GM21723 (cell line): ENCODE measurements at regions not wholly inside any gene's neighbourhood (a gene's known extent, or its start where the extent isn't known, plus 50 kb on each side); places are given as distances from the start of the nearest gene placed in this dataset.
"Not testable (repeated sequence)": the region's sequence is repeated elsewhere in the genome, so short reads cannot be mapped to it uniquely, and the experiment has no call there.

Experiments used
- ATAC-seq: cut with Tn5 transposase; IDR thresholded peaks from one replicate; pipeline ENCODE4 v1.9.1; 2021; ENCODE audit warnings: mild to moderate bottlenecking, moderate library complexity; ENCODE audit not compliant: unreplicated experiment

DNA sequence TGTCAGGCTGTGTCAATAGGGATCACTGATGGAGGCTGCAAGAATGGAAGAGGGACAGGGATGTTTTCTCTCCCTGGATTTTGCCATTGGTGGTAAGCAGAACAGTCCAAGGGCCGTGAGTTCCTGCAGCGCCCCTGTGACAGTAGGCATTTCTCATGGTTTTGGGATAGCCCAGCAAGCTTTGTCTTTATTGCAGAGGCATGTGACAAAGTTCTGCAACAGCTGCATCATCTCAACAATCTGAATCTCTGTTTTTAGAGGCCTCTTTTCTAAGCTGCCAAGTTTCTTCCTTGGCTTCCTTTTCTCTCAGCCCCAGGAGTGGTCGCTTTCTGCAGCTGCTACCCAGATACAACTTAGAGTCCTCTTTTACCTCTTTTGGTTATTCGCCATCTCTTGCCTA is 95.7 kb upstream of the TSHZ3 start:
- no peak for ATAC-seq

DNA sequence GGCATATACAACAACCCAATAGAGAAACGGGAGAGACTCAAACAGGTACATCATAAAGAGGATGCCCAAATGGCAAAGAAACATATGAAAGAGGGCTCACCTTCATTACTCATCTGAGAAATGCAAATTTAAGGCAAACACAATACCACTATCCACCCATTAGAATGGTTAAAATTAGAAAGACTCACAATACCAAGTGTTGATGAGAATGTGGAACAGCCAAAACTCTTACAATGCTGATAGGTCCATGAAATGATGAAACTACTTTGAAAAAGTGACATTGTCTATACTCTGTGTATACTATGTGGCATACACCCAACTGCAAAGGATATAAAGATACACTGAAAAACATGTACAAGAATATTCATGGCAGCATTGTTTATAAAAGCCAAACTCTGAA is 96.2 kb upstream of the TSHZ3 start:
- ATAC-seq: no peak

GRCh38 chr19:31448221-31448657 is 99.0 kb upstream of the TSHZ3 start:
- no peak for ATAC-seq

GRCh38 chr19:31449379-31449778 is 100.1 kb upstream of the TSHZ3 start:
- ATAC-seq: no peak

DNA sequence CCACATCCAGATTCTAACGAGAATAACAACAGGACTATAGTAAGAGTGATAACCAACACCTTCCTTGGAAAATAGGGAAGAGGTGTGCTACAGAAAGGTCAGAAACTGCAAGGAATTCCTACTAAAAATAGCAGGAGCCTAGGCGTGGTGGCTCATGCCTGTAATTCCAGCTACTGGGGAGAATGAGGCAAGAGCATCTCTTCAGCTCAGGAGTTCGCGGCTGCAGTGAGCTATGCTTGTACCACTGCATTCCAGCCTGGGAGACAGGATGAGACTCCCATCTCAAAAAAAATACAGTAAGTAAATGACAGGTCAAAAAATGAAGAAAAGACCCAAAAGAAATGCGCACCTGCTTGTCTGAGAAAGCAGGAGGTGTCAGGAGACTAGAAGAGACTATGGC is 101.5 kb upstream of the TSHZ3 start:
- ATAC-seq: no peak

GRCh38 chr19:31451686-31452330 is 102.6 kb upstream of the TSHZ3 start:
- no peak for ATAC-seq

GRCh38 chr19:31459430-31459829 is 110.2 kb upstream of the TSHZ3 start:
- no peak for ATAC-seq

DNA sequence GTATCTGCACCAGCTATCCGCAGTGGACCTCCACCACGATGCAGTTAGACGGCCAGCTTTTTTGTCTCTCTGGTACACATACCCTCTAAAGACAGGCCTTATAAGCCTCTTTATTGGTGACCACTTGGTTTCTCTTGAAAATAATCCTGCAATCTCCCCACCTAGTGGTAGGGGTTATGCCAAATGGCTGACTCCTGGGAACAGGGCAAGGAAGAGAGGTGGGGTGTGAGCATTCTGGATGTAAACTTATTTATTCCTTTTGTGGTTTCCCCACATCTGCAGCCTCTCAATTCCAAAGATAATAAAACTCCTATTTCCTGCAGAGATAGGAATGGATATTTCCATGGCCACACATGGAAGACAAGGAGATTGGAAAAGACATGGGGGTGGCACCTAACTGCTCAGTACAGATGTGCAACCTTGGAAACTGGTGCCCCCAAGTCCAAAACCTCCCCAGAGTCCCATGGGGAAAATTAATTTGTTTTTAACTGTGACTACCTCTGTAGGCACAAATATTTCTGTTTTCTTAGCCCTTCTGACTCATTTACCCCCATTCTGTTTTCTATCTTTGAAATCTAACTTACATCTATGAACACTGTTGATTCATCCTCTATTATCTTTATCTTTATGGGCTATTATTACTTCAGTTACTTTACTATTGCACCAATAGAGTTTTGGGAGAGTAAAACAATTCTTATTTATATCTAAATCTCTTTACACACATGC is 112.7 kb upstream of the TSHZ3 start:
- no peak for ATAC-seq

DNA sequence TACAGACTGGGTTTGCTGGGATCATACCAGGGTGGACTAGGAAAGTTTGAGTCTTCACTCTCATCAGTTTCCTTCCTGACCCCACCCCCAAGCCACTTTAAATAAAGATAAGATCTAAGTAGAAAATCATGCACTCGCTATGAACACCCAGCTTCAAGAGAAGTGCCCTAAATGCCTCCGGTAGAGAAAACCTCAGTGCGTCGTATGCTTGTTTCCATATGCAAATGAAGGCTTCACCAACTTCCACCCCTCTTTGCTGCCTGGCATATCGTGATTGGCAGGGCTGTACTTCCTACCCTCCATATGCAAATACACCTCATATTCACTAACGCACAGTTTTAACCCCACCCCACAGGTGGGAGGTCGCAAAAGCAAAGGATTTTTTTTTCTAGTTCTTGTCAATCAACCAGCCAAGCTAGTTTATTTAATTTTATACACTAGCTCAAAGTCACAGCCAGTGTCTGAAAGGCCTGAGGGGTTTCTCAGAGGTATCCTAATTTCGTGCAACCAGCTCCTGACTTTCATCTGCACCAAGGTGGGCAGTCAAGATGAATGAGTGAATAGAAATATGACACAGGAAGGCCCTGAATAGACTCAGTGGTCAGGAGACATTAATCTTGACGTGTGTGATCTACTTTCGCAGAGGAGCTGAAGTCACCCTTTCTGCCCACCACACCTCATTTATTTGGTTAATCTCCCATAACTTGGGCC is 121.1 kb upstream of the TSHZ3 start:
- no peak for ATAC-seq

GRCh38 chr19:31470952-31471351 is 121.7 kb upstream of the TSHZ3 start:
- no peak for ATAC-seq

DNA sequence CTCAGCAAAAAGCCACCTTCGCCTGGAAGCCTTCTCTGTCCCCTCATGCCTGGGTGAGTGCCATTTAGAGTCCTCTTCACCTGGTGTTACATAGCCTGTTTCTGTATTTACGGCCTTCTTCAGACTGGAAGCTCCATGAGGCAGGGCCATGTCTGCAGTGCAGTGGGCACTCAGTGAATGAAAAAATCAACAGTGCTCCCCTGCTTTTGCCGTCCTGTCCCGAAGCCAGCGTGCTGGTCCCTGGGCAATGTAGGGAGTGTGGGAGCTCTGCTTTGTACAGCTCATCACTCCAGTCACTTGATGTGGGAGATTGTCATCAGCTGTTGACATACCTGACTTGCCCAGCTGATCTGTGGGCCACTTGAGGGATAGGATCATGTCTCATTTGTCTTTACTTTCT is 129.0 kb upstream of the TSHZ3 start:
- ATAC-seq: no peak

- no peak for ATAC-seq
Observed at GRCh38 chr19:31483226-31483857, 134.1 kb upstream of the TSHZ3 start.

- not testable (repeated sequence) for ATAC-seq
Observed at GRCh38 chr19:31484858-31485410, 135.7 kb upstream of the TSHZ3 start.

DNA sequence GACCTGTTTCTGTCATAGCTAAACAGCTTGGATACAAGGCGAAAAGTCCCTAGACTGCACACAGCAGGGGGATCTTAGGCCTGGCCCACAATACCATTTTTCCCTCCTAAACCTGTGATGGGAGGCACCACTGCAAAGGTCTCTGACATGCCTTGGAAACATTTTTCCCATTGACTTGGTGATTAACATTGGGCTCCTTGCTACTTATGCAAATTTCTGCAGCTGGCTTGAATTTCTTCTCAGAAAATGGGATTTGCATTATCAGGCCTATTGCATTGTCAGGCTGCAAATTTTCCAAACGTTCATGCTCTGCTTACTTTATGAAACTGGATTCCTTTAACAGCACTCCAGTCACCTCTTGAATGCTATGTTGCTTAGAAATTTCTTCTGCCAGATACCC is 136.2 kb upstream of the TSHZ3 start:
- ATAC-seq: no peak

GRCh38 chr19:31491242-31491641 is 142.0 kb upstream of the TSHZ3 start:
- no peak for ATAC-seq

DNA sequence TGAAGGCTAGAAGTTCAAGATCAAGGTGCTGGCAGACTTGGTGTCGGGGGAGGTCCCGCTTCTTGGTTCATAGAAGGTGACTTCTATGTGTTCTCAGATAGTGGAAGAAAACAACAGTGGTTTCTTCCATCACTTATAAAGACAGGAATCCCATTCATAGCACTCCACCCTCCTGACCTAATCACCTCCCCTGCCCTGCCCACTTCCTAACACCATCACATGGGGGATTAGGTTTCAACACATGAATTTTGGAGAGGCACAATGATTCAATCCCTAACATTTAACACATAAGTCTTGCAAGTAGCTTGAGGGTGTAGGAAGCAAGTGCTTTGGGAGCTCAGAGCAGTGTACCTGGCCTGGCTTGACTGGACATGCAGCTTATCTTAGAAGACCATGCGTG is 142.8 kb upstream of the TSHZ3 start:
- ATAC-seq: no peak

- no peak for ATAC-seq
Observed at GRCh38 chr19:31496076-31496475, 146.8 kb upstream of the TSHZ3 start.

DNA sequence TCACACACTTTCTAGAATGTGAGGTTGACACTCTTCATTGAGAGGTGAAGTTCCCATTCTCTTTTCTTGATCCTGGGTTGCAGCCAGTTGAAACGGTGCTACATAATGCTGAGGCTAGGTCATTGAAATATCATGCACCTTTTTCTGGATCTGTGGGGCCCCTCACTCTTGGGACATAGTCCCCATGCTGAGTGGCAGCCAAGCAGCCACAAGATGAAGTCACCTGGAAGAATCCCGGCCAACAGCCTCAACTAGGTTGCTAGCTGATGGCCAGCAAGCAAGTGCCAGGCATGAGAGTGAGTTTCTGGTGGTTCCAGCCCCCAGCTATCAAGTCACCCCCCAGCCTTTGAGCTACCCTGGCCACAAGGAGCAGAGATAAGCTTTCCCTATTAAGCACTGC is 148.5 kb upstream of the TSHZ3 start:
- ATAC-seq: no peak

DNA sequence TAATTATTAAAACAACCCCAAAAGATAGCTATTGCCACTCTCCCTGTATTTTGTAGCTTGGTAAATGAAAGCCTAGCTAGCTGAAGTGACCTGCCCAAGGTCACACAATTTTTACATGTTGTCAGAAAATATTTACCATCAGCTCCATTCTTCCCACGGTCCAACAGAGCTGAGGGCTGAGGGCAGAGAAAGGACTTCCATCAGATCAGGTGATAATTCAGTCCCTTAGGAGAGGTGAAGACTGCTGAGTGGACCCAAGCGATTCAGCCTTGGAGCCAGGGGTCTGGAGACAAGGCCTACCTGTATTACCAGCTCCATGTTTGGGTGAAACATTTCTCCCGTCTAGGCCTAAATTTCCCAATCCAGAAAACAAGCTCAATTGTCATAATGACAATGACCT is 149.5 kb upstream of the TSHZ3 start:
- no peak for ATAC-seq

DNA sequence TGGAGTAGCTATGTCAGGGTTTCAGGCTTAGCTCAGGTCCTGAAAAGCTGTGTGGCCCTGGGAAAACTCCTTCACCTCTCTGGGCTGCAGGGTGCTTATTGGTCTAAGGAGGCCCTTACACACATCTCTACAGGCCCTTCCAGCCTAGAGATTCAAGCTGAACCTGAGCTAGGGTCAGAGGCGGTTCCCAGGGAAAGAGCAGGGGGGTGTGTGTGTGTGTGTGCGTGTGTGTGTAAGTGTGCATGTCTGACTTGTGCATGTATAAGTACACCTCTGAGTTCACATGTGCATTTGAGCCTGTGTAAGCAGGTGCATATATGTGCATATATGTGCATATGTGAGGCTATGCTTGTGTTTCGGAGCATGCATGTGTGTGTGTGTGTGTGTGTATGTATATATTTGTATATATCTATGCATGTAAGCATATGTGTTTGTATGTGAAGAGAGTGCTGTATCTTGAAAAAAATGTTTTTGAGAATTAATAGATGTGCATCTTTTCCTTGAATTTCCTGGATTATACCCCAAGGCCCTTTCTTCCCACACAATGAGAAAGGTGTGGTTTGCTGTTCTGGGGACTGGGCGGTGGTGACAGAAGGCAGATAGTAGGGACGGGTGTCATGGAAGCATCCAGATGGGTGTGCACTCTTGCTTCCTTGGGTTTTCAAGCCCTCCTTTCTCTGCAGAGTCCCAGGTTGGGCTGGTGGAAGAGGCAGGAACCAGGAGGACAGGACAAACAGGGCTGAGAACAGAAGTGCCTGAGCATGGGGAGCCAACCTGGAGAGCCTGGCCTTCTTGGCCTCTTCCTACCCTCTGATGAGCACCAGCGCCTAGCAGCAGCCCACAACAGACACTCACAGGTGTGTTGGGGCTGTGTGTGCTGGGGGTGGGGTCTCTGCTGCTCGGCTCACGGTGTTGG is 150.3 kb upstream of the TSHZ3 start:
- ATAC-seq: no peak
